Activated naive CD8-positive, alpha-beta T cell treated with anti-CD3 and anti-CD28 coated beads, Interleukin-2, amount 50 U/mL, for 24 hours (primary cell): ENCODE measurements at regions not wholly inside any gene's neighbourhood (a gene's known extent, or its start where the extent isn't known, plus 50 kb on each side); places are given as distances from the start of the nearest gene placed in this dataset.

Experiments used
- ATAC-seq: fragments of 150-1000 bp; cut with Tn5 transposase; one replicate; pipeline ENCODE4 v1.10.0; 2021
- DNase-seq: peaks from one replicate; pipeline ENCODE4 v3.0.0; 2021
- H3K27ac Mint-ChIP-seq: one replicate; pipeline ENCODE4 v1.8.0; 2021; ENCODE audit warnings: mild to moderate bottlenecking, mixed read lengths
- H3K27me3 Mint-ChIP-seq: one replicate; pipeline ENCODE4 v1.8.0; 2021; ENCODE audit warnings: mixed read lengths
- H3K36me3 Mint-ChIP-seq: one replicate; pipeline ENCODE4 v1.8.0; 2021; ENCODE audit warnings: low read depth, mixed read lengths
- H3K4me1 Mint-ChIP-seq: one replicate; pipeline ENCODE4 v1.8.0; 2021; ENCODE audit warnings: mixed read lengths
- H3K4me3 Mint-ChIP-seq: one replicate; pipeline ENCODE4 v1.8.0; 2021; ENCODE audit warnings: mild to moderate bottlenecking, moderate library complexity, mixed read lengths
- H3K9me3 Mint-ChIP-seq: one replicate; pipeline ENCODE4 v1.8.0; 2021; ENCODE audit warnings: mixed read lengths

DNA sequence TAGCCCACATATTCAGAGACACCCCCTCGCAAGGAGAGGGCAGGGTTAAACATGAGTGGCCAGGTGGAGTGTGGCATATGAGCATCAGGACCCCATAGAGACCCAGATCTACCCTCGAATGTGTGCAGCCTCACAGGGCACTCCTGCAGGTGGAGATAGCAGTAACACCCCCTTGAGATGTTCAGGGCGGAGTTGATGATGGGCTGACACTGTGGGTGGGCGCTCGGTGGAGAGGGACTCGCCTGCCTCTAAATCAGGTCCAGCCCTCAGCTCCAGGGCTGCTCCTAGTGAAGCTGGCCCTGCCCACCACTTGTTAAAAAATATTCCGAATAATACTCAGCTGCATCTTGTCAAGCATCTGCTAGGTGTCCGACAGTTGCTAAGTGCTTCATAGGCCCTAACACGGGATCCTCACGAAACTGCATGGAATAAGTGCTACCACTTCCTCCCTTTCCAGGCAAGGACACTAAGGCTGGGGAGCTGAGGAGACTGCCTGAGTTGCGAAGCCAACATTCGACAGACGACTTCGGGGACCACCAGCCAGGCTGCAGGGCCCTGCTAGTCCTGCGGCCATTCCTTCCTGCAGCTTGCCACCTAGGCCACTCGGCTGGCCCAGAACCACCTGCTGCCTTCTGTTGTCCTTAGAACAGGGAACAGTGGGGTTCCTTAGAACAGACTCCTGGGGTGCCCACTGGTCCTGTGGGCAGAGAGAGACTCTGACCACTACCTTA is 74.0 kb upstream of the WNT11 start:
- H3K4me3 Mint-ChIP-seq = no peak overlapping the region
- H3K4me1 Mint-ChIP-seq = peaks cover 1% of the 10 kb centered on the region
- H3K36me3 Mint-ChIP-seq = no peaks in the 10 kb centered on the region
- ATAC-seq = no peak
- no peaks in the 10 kb centered on the region for H3K9me3 Mint-ChIP-seq
- no peak for DNase-seq
- no peaks in the 10 kb centered on the region for H3K27me3 Mint-ChIP-seq
- H3K27ac Mint-ChIP-seq = no peak overlapping the region

DNA sequence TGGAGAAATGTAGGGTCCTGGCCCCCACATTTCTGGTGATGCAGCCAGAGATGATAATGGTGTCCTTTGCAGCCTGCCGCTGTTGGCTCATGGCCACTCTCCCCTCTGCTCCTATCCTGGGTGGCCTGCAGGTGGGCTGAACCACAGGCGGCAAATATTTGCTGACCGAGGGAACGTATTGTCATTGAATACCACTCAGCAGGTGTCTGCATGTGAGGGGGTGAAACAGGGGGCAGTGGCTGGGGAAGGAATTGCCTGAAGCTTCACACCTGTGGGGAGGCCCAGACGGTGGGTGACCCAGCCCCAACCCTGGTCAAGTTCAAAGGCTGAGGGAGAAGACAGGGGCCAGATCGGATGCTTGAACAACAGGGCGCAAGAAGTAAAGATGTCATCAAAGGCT is 73.3 kb upstream of the WNT11 start:
- Mint-ChIP-seq H3K27me3 (no peaks in the 10 kb centered on the region), H3K4me1 (peaks cover 1% of the 10 kb centered on the region), H3K4me3 (no peak overlapping the region), H3K9me3 (no peaks in the 10 kb centered on the region), H3K27ac (no peak overlapping the region), H3K36me3 (no peaks in the 10 kb centered on the region)
- ATAC-seq = no peak
- no peak for DNase-seq

DNA sequence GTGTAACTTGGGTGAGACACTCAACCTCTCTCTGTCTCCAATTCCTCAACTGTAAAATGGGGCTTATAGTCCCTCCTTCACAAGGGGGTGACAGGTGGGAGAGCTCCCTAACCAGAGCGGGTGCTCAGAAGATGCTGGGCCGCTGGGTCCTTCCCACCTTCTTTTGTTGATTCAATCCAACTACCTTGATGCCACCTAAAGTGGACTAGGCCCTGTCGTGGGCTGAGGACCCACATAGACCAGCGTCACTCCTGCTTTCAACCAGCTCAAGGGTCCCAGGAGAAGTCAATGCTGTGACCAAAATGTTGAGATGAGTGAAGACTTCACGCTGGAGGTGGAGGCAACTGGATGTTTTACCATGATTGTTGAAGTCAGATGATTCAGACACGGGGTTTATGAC is 72.7 kb upstream of the WNT11 start:
- Mint-ChIP-seq H3K9me3 (no peaks in the 10 kb centered on the region), H3K36me3 (no peaks in the 10 kb centered on the region), H3K4me1 (peaks cover 1% of the 10 kb centered on the region), H3K27me3 (no peaks in the 10 kb centered on the region), H3K4me3 (no peak overlapping the region), H3K27ac (no peak overlapping the region)
- ATAC-seq (no peak), DNase-seq (no peak)

DNA sequence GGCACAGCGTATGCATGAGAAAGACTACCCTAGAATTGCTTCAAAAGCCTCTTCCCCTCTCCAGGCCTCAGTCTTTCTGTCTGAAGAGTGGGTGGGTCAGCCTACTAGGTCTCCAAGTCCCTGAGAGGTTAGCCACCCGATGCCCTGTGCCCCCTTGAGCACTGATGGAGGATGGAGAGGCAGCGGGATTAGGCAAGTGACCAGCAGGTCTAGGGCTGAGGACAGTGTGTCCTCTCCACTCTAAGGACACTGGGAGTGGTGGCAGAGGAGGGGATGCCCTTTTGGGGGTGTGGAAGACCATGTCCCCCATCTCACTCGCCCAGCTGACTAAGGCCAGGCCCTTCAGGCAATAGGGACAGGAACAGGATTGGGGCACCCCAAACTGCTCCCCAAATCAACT is 72.2 kb upstream of the WNT11 start:
- Mint-ChIP-seq H3K9me3 (no peaks in the 10 kb centered on the region), H3K36me3 (no peaks in the 10 kb centered on the region), H3K4me3 (no peak overlapping the region), H3K27ac (no peak overlapping the region), H3K4me1 (peaks cover 1% of the 10 kb centered on the region), H3K27me3 (no peaks in the 10 kb centered on the region)
- no peak for ATAC-seq
- no peak for DNase-seq

DNA sequence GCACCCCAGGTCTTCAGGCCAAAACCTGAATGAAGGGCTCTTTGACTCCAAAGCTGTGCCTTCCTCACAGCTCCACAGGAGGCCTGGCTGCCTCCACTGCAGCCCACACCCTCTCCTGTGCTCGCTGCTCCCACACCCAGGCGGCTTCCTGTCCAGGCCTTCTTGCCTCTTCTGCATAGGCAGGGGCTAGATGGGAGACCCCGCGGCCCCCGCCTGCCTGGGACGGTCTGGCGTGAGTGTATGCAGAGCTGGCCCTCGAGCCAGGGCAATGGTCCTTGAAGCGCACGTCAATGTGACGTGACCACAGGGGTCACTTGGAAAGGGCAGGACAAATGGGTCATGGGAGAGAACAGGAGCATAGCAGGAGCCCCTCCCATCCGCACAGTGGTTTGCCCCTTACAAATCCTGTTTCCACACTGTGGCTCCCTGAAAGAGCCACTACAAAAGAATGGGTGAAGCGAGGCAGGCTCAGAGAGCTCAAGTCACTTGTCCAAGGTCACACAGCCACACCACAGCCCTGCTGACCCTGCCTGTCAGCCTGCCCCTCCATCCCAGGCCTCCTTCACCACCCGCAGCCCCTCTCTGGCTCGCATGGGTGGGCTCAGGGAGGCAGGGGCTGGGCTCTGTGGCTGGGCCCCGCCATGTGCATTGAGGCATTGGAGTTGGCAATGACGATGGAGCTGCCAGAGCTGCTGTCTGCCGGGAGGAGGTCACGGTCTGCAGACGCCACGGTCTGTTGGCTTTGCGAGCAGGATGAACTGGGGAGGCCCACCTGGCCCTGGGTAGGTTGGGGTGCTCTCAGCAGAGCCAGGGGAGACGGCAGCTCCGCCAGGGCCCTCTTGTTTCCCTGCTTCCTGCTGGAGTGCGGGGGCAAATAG is 71.2 kb upstream of the WNT11 start:
- Mint-ChIP-seq H3K9me3 (no peaks in the 10 kb centered on the region), H3K36me3 (no peaks in the 10 kb centered on the region), H3K27ac (no peak overlapping the region), H3K27me3 (no peaks in the 10 kb centered on the region), H3K4me3 (no peak overlapping the region), H3K4me1 (peaks cover 1% of the 10 kb centered on the region)
- no peak for ATAC-seq
- DNase-seq = no peak

DNA sequence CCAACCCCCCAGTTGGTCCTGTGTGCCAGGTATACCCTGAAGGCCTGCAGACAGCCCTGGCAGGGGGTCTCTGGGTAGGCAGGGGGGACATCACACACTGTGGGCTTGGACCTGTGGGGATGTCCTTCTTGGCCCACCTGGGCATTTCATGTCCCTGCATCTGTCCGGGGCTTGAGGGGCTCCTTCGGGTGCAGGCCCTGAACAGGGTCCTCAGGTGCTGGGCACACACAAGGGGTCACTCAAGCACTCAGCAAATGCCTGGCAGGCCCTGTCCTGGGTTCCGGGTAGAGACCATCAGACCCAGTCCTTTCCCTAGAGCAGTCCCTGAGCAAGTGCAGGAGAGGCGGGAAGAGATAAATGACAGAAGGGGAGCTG is 70.5 kb upstream of the WNT11 start:
- no peaks in the 10 kb centered on the region for H3K27me3 Mint-ChIP-seq
- no peak overlapping the region for H3K4me3 Mint-ChIP-seq
- H3K4me1 Mint-ChIP-seq = no peaks in the 10 kb centered on the region
- H3K36me3 Mint-ChIP-seq = no peaks in the 10 kb centered on the region
- no peak overlapping the region for H3K27ac Mint-ChIP-seq
- ATAC-seq = no peak
- no peaks in the 10 kb centered on the region for H3K9me3 Mint-ChIP-seq
- DNase-seq = no peak

DNA sequence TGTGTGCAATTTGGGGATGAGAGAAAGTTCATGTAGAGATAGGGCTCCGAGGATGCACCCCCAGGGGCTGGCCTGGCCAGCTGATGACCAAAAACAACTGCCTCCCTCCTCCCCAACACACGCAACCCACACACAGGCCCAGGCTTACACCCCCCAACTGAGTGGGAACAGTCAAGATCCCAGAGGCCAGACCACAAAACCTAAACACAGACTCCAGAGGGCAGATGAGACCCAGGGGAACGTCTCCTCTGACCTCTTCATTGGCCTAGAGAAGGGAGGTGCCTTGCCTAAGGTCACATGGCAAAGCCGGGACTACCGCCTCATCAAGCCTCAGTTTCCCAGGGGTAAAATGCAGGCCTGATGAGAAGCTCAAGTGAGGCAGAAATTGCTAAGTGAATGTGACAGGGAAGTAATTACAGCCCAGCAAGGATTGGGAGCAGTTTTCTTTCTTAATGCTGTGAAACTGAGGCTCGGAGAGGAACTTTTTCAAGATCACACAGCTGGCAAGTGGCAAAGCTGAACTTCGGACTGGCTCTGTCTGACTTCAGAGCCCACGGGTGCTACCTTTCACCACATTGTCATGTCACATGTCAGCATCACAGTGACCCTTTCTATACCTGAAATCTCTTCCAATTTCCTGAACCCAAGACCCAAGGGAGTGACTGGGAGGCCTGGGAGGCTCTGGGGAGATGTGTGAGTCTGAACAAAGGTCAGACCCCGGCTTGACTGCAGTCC is 69.9 kb upstream of the WNT11 start:
- no peak for ATAC-seq
- DNase-seq = no peak
- no peaks in the 10 kb centered on the region for H3K27me3 Mint-ChIP-seq
- H3K36me3 Mint-ChIP-seq = no peaks in the 10 kb centered on the region
- no peaks in the 10 kb centered on the region for H3K9me3 Mint-ChIP-seq
- no peak overlapping the region for H3K4me3 Mint-ChIP-seq
- H3K4me1 Mint-ChIP-seq = no peaks in the 10 kb centered on the region
- no peak overlapping the region for H3K27ac Mint-ChIP-seq

DNA sequence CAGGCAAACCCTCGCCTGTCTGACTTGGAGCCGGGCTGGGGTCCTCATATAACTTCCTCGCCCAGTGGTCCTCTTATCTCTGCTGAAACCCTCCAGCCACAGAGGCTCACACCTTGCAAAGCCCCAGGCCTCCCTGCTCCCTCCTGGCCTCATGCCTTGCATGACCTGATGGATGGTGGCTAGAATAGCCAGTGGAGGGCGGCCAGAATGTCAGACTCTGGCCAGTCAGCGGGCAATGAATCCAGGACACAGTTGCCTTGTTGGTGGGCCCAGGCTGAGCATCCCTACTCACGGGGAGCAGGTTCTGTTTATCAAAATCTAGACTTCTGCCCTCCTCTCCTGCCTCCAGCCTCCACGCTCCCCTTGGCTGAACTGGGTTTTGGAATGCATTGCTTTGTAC is 69.1 kb upstream of the WNT11 start:
- ATAC-seq (no peak), DNase-seq (no peak)
- Mint-ChIP-seq H3K36me3 (no peaks in the 10 kb centered on the region), H3K27ac (no peak overlapping the region), H3K4me1 (no peaks in the 10 kb centered on the region), H3K9me3 (no peaks in the 10 kb centered on the region), H3K27me3 (no peaks in the 10 kb centered on the region), H3K4me3 (no peak overlapping the region)

DNA sequence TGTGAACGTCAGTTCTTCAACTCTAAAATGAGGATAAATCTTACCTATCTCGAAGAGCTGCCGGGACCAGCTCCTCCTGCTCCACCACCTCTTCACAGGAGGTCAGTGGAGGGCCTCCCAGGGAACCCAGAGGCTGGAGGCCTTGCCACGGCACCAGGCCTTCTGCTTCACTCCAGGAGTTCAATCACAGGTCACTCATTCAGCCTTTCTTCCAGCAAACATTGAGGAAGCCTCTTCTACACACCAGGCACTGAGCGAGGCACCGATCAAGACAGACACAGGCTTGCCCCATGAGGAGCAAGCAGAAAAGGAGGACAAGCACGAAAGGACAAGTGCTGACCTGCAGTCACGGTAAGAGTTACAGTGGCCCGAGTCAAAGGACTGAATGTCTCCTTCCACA is 64.8 kb upstream of the WNT11 start:
- Mint-ChIP-seq H3K4me3 (no peak overlapping the region), H3K27ac (no peak overlapping the region), H3K4me1 (no peaks in the 10 kb centered on the region), H3K27me3 (peaks cover 4% of the 10 kb centered on the region), H3K36me3 (no peaks in the 10 kb centered on the region), H3K9me3 (no peaks in the 10 kb centered on the region)
- DNase-seq = no peak
- no peak for ATAC-seq

DNA sequence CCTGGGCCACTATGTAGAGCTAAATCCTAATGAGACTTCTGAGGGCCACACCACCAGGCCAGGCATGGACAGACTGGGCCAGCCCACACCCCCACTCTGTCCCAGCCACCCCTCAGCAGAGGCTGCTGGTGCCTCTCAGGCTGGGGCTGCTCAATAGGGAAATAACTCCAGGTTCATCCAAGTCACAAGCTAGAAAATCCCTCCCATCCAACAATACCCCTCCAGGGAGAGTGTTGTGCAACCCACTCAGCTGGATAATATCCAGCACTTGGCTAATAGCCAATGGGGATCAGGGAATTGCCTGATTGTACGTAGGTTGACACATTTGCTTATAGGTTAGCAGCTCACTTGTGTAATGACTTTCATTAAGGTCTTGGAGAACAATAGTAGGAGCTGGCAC is 64.1 kb upstream of the WNT11 start:
- Mint-ChIP-seq H3K36me3 (no peaks in the 10 kb centered on the region), H3K4me1 (no peaks in the 10 kb centered on the region), H3K27ac (no peak overlapping the region), H3K9me3 (no peaks in the 10 kb centered on the region), H3K27me3 (peaks cover 4% of the 10 kb centered on the region), H3K4me3 (no peak overlapping the region)
- no peak for DNase-seq
- ATAC-seq = no peak

DNA sequence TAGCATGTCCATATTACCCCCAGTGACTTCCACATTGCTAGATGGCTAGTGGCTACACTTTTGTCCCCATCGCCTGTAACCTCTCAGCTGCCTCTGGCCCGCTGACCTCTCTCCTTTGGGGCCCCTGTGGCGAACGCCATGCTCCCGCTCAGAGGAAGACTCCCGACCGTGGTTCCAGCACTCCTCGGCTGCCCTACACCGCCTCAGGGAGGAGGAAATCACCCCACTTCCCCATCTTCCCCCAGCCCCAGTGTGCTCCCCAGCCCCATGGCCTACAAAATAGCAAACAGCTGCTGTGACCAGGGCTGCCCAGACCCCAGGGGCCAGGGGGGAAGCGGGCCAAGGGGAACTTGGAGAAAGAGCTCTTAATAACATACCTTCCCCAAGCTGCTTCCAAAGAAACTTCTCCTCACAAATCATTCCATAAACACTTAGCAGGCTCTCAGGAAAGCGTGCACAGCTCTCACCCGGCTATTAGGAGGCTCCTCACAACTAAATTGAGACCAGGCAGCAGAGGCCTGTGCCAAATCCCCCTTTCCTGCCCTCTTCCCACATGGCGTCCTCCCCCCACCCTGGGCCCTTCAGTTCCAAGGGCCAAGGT is 63.5 kb upstream of the WNT11 start:
- DNase-seq = no peak
- Mint-ChIP-seq H3K27ac (no peak overlapping the region), H3K4me1 (no peaks in the 10 kb centered on the region), H3K36me3 (no peaks in the 10 kb centered on the region), H3K9me3 (no peaks in the 10 kb centered on the region), H3K4me3 (no peak overlapping the region), H3K27me3 (peaks cover 4% of the 10 kb centered on the region)
- no peak for ATAC-seq

DNA sequence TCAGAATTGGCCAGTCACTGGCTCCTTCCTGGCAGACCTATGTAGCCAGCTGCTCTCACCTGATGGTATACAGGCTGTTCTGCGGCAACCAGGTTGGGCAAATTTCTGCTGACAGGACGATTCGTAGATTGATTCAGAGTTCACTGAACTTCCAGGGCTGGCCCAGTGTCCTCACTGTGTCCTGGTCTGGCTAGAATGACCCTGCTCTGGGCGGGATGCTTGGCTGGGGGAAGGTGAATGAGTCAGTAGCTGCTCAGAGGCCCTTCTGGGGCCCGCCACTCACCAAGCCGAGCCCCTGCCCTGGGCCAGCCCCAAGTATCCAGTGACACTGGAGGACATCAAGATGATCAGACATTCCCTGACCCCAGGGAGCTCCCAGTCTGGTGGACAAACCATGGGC is 62.9 kb upstream of the WNT11 start:
- Mint-ChIP-seq H3K4me3 (no peak overlapping the region), H3K4me1 (no peaks in the 10 kb centered on the region), H3K27ac (no peak overlapping the region), H3K36me3 (no peaks in the 10 kb centered on the region), H3K9me3 (no peaks in the 10 kb centered on the region), H3K27me3 (peaks cover 4% of the 10 kb centered on the region)
- no peak for ATAC-seq
- DNase-seq = no peak

DNA sequence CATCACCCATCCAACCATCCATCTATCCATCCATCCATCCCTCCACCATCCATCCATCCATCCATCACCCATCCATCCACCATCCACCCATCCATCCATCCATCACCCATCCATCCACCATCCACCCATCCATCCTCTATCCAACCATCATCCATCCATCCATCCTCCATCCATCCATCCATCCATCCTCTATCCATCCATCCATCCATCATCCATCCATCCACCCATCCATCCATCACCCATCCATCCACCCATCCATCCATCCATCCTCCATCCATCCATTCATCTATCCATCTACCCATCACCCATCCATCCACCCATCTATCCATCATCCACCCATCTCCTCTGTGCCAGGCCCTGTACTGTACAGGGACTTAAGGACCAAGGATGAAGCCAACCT is 62.2 kb upstream of the WNT11 start:
- no peak for DNase-seq
- Mint-ChIP-seq H3K4me1 (no peaks in the 10 kb centered on the region), H3K9me3 (no peaks in the 10 kb centered on the region), H3K27ac (no peak overlapping the region), H3K27me3 (peaks cover 4% of the 10 kb centered on the region), H3K36me3 (no peaks in the 10 kb centered on the region), H3K4me3 (no peak overlapping the region)
- no peak for ATAC-seq

DNA sequence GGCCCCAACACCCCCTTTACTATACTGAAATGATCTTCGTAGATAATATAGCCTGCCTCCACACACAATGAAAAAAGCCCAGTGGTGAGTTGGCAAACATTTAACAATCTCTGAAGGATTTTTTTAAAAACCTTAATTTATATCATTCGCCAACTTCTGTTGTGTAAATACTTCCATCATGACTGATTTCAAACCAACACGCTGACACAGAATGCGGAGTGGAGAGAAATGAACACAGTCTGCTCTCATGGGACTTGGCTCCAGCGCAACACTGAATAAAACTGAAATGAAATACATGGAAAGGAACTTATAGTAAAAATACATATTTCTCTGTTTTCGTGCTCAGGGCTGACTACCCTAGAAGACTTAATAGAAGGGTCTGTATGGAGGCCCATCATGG is 61.3 kb upstream of the WNT11 start:
- H3K4me1 Mint-ChIP-seq = no peaks in the 10 kb centered on the region
- no peak overlapping the region for H3K4me3 Mint-ChIP-seq
- DNase-seq (no peak), ATAC-seq (no peak)
- H3K27ac Mint-ChIP-seq = no peak overlapping the region
- no peaks in the 10 kb centered on the region for H3K9me3 Mint-ChIP-seq
- no peaks in the 10 kb centered on the region for H3K36me3 Mint-ChIP-seq
- peaks cover 4% of the 10 kb centered on the region for H3K27me3 Mint-ChIP-seq
